SH-SY5Y (cell line): ENCODE measurements at regions not wholly inside any gene's neighbourhood (a gene's known extent, or its start where the extent isn't known, plus 50 kb on each side); places are given as distances from the start of the nearest gene placed in this dataset.

Source experiments
- GATA2 ChIP-seq: IDR thresholded peaks from 2 replicates; pipeline ENCODE4 v1.6.1; 2011; ENCODE audit warnings: mild to moderate bottlenecking, low read depth, low read length
- GATA3 ChIP-seq: IDR thresholded peaks from 2 replicates; pipeline ENCODE4 v1.6.1; 2011; ENCODE audit warnings: low read depth, mild to moderate bottlenecking, low read length, moderate library complexity

- TF ChIP-seq GATA3 (no peak), GATA2 (no peak)
Observed at GRCh38 chr5:96285823-96286222, 147.2 kb downstream of the PCSK1 start.
